ENCODE measurements at regions not wholly inside any gene's neighbourhood (a gene's known extent, or its start where the extent isn't known, plus 50 kb on each side); places are given as distances from the start of the nearest gene placed in this dataset.

GRCh38 chr21:39114871-39115575 is 68.2 kb downstream of the PSMG1 start:
- TF ChIP-seq USF1 (IDR thresholded peaks at IDR 0.05) (no peak), ZBTB7A (IDR thresholded peaks at IDR 0.05; ENCODE audit: low read depth) (no peak), YY1 (IDR thresholded peaks at IDR 0.05; ENCODE audit: low read depth) (no peak), TCF12 (IDR thresholded peaks at IDR 0.05; ENCODE audit: low read depth) (peak; percentile 52; the same call in 1 of the 2 replicates), CREB1 (IDR thresholded peaks at IDR 0.05; ENCODE audit: low read depth) (no peak), NFIC (IDR thresholded peaks at IDR 0.05) (peak; percentile 54), TAF1 (IDR thresholded peaks at IDR 0.05; ENCODE audit: low read depth) (no peak), EGR1 (IDR thresholded peaks at IDR 0.05) (no peak), CEBPB (IDR thresholded peaks at IDR 0.05) (0 out of 2 replicates have a peak, but pooled peaks have one; percentile 36), EP300 (IDR thresholded peaks at IDR 0.05; ENCODE audit: borderline replicate concordance) (peak; percentile 44; the same call in 1 of the 2 replicates), TEAD4 (IDR thresholded peaks at IDR 0.05) (peak; percentile 50)

- TF ChIP-seq FOXM1 (IDR thresholded peaks at IDR 0.05; ENCODE audit: borderline replicate concordance, low read depth), result no peak
- no peak for TF ChIP-seq TAF1 (IDR thresholded peaks at IDR 0.05; ENCODE audit: low read depth)
- no peak for TF ChIP-seq TCF12 (IDR thresholded peaks at IDR 0.05; ENCODE audit: low read depth)
- TF ChIP-seq MAX (IDR thresholded peaks at IDR 0.05), result no peak
These were observed 71.2 kb downstream of the PSMG1 start for GRCh38 chr21:39111931-39112550.

- TF ChIP-seq YY1 (IDR thresholded peaks at IDR 0.05; ENCODE audit: low read depth) (no peak), EP300 (IDR thresholded peaks at IDR 0.05; ENCODE audit: borderline replicate concordance) (no peak), FOXM1 (IDR thresholded peaks at IDR 0.05; ENCODE audit: borderline replicate concordance, low read depth) (no peak), CREB1 (IDR thresholded peaks at IDR 0.05; ENCODE audit: low read depth) (no peak), TAF1 (IDR thresholded peaks at IDR 0.05; ENCODE audit: low read depth) (no peak), NFIC (IDR thresholded peaks at IDR 0.05) (no peak)
These were observed 72.8 kb downstream of the PSMG1 start for GRCh38 chr21:39110431-39110830.

- TF ChIP-seq TCF12 (IDR thresholded peaks at IDR 0.05; ENCODE audit: low read depth), result no peak
- no peak for TF ChIP-seq RAD21 (IDR thresholded peaks at IDR 0.05; ENCODE audit: low read depth)
- TF ChIP-seq ZBTB7A (IDR thresholded peaks at IDR 0.05; ENCODE audit: low read depth), result no peak
- TF ChIP-seq EGR1 (IDR thresholded peaks at IDR 0.05), result no peak
- TF ChIP-seq FOXM1 (IDR thresholded peaks at IDR 0.05; ENCODE audit: borderline replicate concordance, low read depth), result no peak
- TF ChIP-seq TEAD4 (IDR thresholded peaks at IDR 0.05), result no peak
- TF ChIP-seq USF1 (IDR thresholded peaks at IDR 0.05), result no peak
- TF ChIP-seq CEBPB (IDR thresholded peaks at IDR 0.05), result no peak
- no peak for TF ChIP-seq MAX (IDR thresholded peaks at IDR 0.05)
- TF ChIP-seq YY1 (IDR thresholded peaks at IDR 0.05; ENCODE audit: low read depth), result no peak
- no peak for TF ChIP-seq TAF1 (IDR thresholded peaks at IDR 0.05; ENCODE audit: low read depth)
These were observed 73.5 kb downstream of the PSMG1 start for GRCh38 chr21:39109596-39110210.

GRCh38 chr21:39109163-39109530 is 74.1 kb downstream of the PSMG1 start:
- TF ChIP-seq TCF12 (IDR thresholded peaks at IDR 0.05; ENCODE audit: low read depth) (no peak), YY1 (IDR thresholded peaks at IDR 0.05; ENCODE audit: low read depth) (no peak), CREB1 (IDR thresholded peaks at IDR 0.05; ENCODE audit: low read depth) (no peak), EGR1 (IDR thresholded peaks at IDR 0.05) (no peak), MAX (IDR thresholded peaks at IDR 0.05) (no peak), TEAD4 (IDR thresholded peaks at IDR 0.05) (no peak)

- TF ChIP-seq NFIC (IDR thresholded peaks at IDR 0.05) (no peak), EGR1 (IDR thresholded peaks at IDR 0.05) (no peak), TCF12 (IDR thresholded peaks at IDR 0.05; ENCODE audit: low read depth) (no peak), YY1 (IDR thresholded peaks at IDR 0.05; ENCODE audit: low read depth) (no peak), EP300 (IDR thresholded peaks at IDR 0.05; ENCODE audit: borderline replicate concordance) (no peak), MAX (IDR thresholded peaks at IDR 0.05) (no peak), REST (IDR thresholded peaks at IDR 0.05; ENCODE audit: low read depth) (no peak), CREB1 (IDR thresholded peaks at IDR 0.05; ENCODE audit: low read depth) (no peak), CEBPB (IDR thresholded peaks at IDR 0.05) (no peak)
These were observed 74.7 kb downstream of the PSMG1 start for GRCh38 chr21:39108291-39109162.

Data from Ishikawa (cell line).